ENCODE measurements at regions not wholly inside any gene's neighbourhood (a gene's known extent, or its start where the extent isn't known, plus 50 kb on each side); places are given as distances from the start of the nearest gene placed in this dataset.

DNA sequence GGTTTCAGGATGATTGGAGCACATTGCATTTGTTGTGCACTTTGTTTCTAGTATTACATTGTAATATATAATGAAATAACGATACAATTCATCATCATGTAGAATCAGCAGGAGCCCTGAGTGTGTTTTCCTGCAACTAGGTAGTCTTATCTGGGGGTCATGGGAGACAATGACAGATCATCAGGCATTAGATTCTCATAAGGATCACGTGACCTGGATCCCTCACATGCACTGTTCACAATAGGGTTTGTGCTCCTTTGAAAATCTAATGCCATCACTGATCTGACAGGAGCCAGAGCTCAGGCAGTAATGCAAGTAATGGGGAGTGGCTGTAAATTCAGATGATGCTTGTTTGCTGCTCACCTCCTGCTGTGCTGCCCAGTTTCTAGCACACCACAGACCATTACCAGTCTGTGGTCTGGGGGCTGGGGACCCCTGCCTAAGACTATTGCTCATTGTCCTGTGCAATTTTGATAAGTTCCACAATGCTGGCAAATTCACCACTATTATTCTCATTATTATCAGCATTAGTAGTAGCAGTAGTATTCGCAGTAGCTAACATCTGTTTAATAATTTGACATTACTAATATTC lies 428.7 kb upstream of the TNP1 start:
- TF ChIP-seq RFX5 (IDR thresholded peaks at IDR 0.05; ENCODE audit: low read length) (no peak), SIN3A (IDR thresholded peaks at IDR 0.05; ENCODE audit: borderline replicate concordance, low read depth, low read length) (no peak), JUND (IDR thresholded peaks at IDR 0.05) (no peak), POLR2AphosphoS5 (IDR thresholded peaks at IDR 0.05; ENCODE audit: low read depth, low read length) (no peak), TCF12 (IDR thresholded peaks at IDR 0.05) (no peak), MEF2A (IDR thresholded peaks at IDR 0.05; ENCODE audit: borderline replicate concordance, low read depth) (no peak)
- TF ChIP-seq, protein P1, sequence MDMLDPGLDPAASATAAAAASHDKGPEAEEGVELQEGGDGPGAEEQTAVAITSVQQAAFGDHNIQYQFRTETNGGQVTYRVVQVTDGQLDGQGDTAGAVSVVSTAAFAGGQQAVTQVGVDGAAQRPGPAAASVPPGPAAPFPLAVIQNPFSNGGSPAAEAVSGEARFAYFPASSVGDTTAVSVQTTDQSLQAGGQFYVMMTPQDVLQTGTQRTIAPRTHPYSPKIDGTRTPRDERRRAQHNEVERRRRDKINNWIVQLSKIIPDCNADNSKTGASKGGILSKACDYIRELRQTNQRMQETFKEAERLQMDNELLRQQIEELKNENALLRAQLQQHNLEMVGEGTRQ (IDR thresholded peaks at IDR 0.05; ENCODE audit: borderline replicate concordance, low read depth, low read length): no peak
- TF ChIP-seq, protein P2, sequence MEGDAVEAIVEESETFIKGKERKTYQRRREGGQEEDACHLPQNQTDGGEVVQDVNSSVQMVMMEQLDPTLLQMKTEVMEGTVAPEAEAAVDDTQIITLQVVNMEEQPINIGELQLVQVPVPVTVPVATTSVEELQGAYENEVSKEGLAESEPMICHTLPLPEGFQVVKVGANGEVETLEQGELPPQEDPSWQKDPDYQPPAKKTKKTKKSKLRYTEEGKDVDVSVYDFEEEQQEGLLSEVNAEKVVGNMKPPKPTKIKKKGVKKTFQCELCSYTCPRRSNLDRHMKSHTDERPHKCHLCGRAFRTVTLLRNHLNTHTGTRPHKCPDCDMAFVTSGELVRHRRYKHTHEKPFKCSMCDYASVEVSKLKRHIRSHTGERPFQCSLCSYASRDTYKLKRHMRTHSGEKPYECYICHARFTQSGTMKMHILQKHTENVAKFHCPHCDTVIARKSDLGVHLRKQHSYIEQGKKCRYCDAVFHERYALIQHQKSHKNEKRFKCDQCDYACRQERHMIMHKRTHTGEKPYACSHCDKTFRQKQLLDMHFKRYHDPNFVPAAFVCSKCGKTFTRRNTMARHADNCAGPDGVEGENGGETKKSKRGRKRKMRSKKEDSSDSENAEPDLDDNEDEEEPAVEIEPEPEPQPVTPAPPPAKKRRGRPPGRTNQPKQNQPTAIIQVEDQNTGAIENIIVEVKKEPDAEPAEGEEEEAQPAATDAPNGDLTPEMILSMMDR (IDR thresholded peaks at IDR 0.05): no peak
- TF ChIP-seq, protein P3, sequence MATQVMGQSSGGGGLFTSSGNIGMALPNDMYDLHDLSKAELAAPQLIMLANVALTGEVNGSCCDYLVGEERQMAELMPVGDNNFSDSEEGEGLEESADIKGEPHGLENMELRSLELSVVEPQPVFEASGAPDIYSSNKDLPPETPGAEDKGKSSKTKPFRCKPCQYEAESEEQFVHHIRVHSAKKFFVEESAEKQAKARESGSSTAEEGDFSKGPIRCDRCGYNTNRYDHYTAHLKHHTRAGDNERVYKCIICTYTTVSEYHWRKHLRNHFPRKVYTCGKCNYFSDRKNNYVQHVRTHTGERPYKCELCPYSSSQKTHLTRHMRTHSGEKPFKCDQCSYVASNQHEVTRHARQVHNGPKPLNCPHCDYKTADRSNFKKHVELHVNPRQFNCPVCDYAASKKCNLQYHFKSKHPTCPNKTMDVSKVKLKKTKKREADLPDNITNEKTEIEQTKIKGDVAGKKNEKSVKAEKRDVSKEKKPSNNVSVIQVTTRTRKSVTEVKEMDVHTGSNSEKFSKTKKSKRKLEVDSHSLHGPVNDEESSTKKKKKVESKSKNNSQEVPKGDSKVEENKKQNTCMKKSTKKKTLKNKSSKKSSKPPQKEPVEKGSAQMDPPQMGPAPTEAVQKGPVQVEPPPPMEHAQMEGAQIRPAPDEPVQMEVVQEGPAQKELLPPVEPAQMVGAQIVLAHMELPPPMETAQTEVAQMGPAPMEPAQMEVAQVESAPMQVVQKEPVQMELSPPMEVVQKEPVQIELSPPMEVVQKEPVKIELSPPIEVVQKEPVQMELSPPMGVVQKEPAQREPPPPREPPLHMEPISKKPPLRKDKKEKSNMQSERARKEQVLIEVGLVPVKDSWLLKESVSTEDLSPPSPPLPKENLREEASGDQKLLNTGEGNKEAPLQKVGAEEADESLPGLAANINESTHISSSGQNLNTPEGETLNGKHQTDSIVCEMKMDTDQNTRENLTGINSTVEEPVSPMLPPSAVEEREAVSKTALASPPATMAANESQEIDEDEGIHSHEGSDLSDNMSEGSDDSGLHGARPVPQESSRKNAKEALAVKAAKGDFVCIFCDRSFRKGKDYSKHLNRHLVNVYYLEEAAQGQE (IDR thresholded peaks at IDR 0.05; ENCODE audit: low read depth, low read length): no peak
